ENCODE measurements at regions not wholly inside any gene's neighbourhood (a gene's known extent, or its start where the extent isn't known, plus 50 kb on each side); places are given as distances from the start of the nearest gene placed in this dataset.

GRCh38 chr3:8246070-8246469 lies 255.6 kb upstream of the LMCD1 start:
- H3K36me3 ChIP-seq (ENCODE audit: insufficient read depth, low read length): no peaks in the 10 kb centered on the region
- 48% methylated on average over 2 of the region's 2 CpGs for WGBS
- H3K27me3 ChIP-seq (ENCODE audit: insufficient read depth, low read length): no peaks in the 10 kb centered on the region
- no peak overlapping the region for H3K4me3 ChIP-seq (ENCODE audit: low read length)
- no peak overlapping the region for H3K9ac ChIP-seq (ENCODE audit: low read depth, low read length)
- H3K4me1 ChIP-seq (ENCODE audit: insufficient read depth, low read length): no peaks in the 10 kb centered on the region; the same call in 1 of the 2 replicates
- H3K9me3 ChIP-seq (ENCODE audit: insufficient read depth, low read depth, low read length): no peaks in the 10 kb centered on the region
- no peak overlapping the region for H3K27ac ChIP-seq (ENCODE audit: low read depth, low read length)

- Histone ChIP-seq H3K4me3 (ENCODE audit: low read length) (no peak overlapping the region), H3K36me3 (ENCODE audit: insufficient read depth, low read length) (no peaks in the 10 kb centered on the region), H3K4me1 (ENCODE audit: insufficient read depth, low read length) (no peaks in the 10 kb centered on the region; the same call in 1 of the 2 replicates), H3K27ac (ENCODE audit: low read depth, low read length) (no peak overlapping the region), H3K27me3 (ENCODE audit: insufficient read depth, low read length) (no peaks in the 10 kb centered on the region), H3K9me3 (ENCODE audit: insufficient read depth, low read depth, low read length) (no peaks in the 10 kb centered on the region), H3K9ac (ENCODE audit: low read depth, low read length) (no peak overlapping the region)
- 97% methylated on average over 1 of the region's 1 CpG for WGBS
These were observed 248.4 kb upstream of the LMCD1 start for GRCh38 chr3:8253201-8253600.

GRCh38 chr3:8254489-8254888 lies 247.1 kb upstream of the LMCD1 start:
- H3K9ac ChIP-seq (ENCODE audit: low read depth, low read length): no peak overlapping the region
- no peaks in the 10 kb centered on the region for H3K27me3 ChIP-seq (ENCODE audit: insufficient read depth, low read length)
- no peak overlapping the region for H3K27ac ChIP-seq (ENCODE audit: low read depth, low read length)
- no peaks in the 10 kb centered on the region for H3K9me3 ChIP-seq (ENCODE audit: insufficient read depth, low read depth, low read length)
- H3K4me1 ChIP-seq (ENCODE audit: insufficient read depth, low read length): no peaks in the 10 kb centered on the region
- H3K36me3 ChIP-seq (ENCODE audit: insufficient read depth, low read length): no peaks in the 10 kb centered on the region
- H3K4me3 ChIP-seq (ENCODE audit: low read length): no peak overlapping the region
- WGBS: 94% methylated on average over 2 of the region's 2 CpGs

GRCh38 chr3:8255725-8256124 lies 245.9 kb upstream of the LMCD1 start:
- Histone ChIP-seq H3K27ac (ENCODE audit: low read depth, low read length) (no peak overlapping the region), H3K36me3 (ENCODE audit: insufficient read depth, low read length) (no peaks in the 10 kb centered on the region), H3K27me3 (ENCODE audit: insufficient read depth, low read length) (no peaks in the 10 kb centered on the region), H3K4me3 (ENCODE audit: low read length) (no peak overlapping the region), H3K4me1 (ENCODE audit: insufficient read depth, low read length) (no peaks in the 10 kb centered on the region), H3K9ac (ENCODE audit: low read depth, low read length) (no peak overlapping the region), H3K9me3 (ENCODE audit: insufficient read depth, low read depth, low read length) (peaks cover 4% of the 10 kb centered on the region; the same call in 1 of the 2 replicates)
- 97% methylated on average over 1 of the region's 2 CpGs for WGBS

- Histone ChIP-seq H3K4me3 (ENCODE audit: low read length) (no peak overlapping the region), H3K9me3 (ENCODE audit: insufficient read depth, low read depth, low read length) (peaks cover 12% of the 10 kb centered on the region), H3K9ac (ENCODE audit: low read depth, low read length) (no peak overlapping the region), H3K4me1 (ENCODE audit: insufficient read depth, low read length) (no peaks in the 10 kb centered on the region), H3K36me3 (ENCODE audit: insufficient read depth, low read length) (no peaks in the 10 kb centered on the region), H3K27me3 (ENCODE audit: insufficient read depth, low read length) (no peaks in the 10 kb centered on the region), H3K27ac (ENCODE audit: low read depth, low read length) (no peak overlapping the region)
- 94% methylated on average over 3 of the region's 3 CpGs for WGBS
These were observed 245.1 kb upstream of the LMCD1 start for GRCh38 chr3:8256441-8257071.

GRCh38 chr3:8261018-8261417 lies 240.6 kb upstream of the LMCD1 start:
- Histone ChIP-seq H3K4me3 (ENCODE audit: low read length) (no peak overlapping the region), H3K27me3 (ENCODE audit: insufficient read depth, low read length) (no peaks in the 10 kb centered on the region), H3K9ac (ENCODE audit: low read depth, low read length) (no peak overlapping the region), H3K9me3 (ENCODE audit: insufficient read depth, low read depth, low read length) (peaks cover 12% of the 10 kb centered on the region), H3K36me3 (ENCODE audit: insufficient read depth, low read length) (no peaks in the 10 kb centered on the region), H3K4me1 (ENCODE audit: insufficient read depth, low read length) (peaks cover 9% of the 10 kb centered on the region), H3K27ac (ENCODE audit: low read depth, low read length) (no peak overlapping the region)
- WGBS: 100% methylated on average over 1 of the region's 2 CpGs

- H3K27me3 ChIP-seq (ENCODE audit: insufficient read depth, low read length): no peaks in the 10 kb centered on the region
- H3K9me3 ChIP-seq (ENCODE audit: insufficient read depth, low read depth, low read length): no peaks in the 10 kb centered on the region
- WGBS: 54% methylated on average over 1 of the region's 1 CpG
- H3K36me3 ChIP-seq (ENCODE audit: insufficient read depth, low read length): no peaks in the 10 kb centered on the region
- no peak overlapping the region for H3K27ac ChIP-seq (ENCODE audit: low read depth, low read length)
- H3K9ac ChIP-seq (ENCODE audit: low read depth, low read length): no peak overlapping the region
- peaks cover 22% of the 10 kb centered on the region for H3K4me1 ChIP-seq (ENCODE audit: insufficient read depth, low read length)
- H3K4me3 ChIP-seq (ENCODE audit: low read length): no peak overlapping the region
These were observed 234.9 kb upstream of the LMCD1 start for GRCh38 chr3:8266730-8267131.

GRCh38 chr3:8273479-8273878 lies 228.1 kb upstream of the LMCD1 start:
- Histone ChIP-seq H3K9me3 (ENCODE audit: insufficient read depth, low read depth, low read length) (no peaks in the 10 kb centered on the region), H3K27me3 (ENCODE audit: insufficient read depth, low read length) (no peaks in the 10 kb centered on the region), H3K36me3 (ENCODE audit: insufficient read depth, low read length) (no peaks in the 10 kb centered on the region), H3K27ac (ENCODE audit: low read depth, low read length) (no peak overlapping the region), H3K9ac (ENCODE audit: low read depth, low read length) (no peak overlapping the region), H3K4me1 (ENCODE audit: insufficient read depth, low read length) (0 out of 2 replicates have a peak, but pooled peaks cover 3% of the 10 kb centered on the region), H3K4me3 (ENCODE audit: low read length) (no peak overlapping the region)
- WGBS: 96% methylated on average over 5 of the region's 5 CpGs

GRCh38 chr3:8276056-8276455 lies 225.6 kb upstream of the LMCD1 start:
- H3K4me3 ChIP-seq (ENCODE audit: low read length): no peak overlapping the region
- H3K27ac ChIP-seq (ENCODE audit: low read depth, low read length): no peak overlapping the region
- no peaks in the 10 kb centered on the region for H3K36me3 ChIP-seq (ENCODE audit: insufficient read depth, low read length)
- peaks cover 13% of the 10 kb centered on the region for H3K4me1 ChIP-seq (ENCODE audit: insufficient read depth, low read length)
- H3K9me3 ChIP-seq (ENCODE audit: insufficient read depth, low read depth, low read length): no peaks in the 10 kb centered on the region
- WGBS: 94% methylated on average over 3 of the region's 3 CpGs
- H3K9ac ChIP-seq (ENCODE audit: low read depth, low read length): no peak overlapping the region
- H3K27me3 ChIP-seq (ENCODE audit: insufficient read depth, low read length): no peaks in the 10 kb centered on the region

- WGBS: 100% methylated on average over 1 of the region's 2 CpGs
- H3K27me3 ChIP-seq (ENCODE audit: insufficient read depth, low read length): no peaks in the 10 kb centered on the region
- H3K9ac ChIP-seq (ENCODE audit: low read depth, low read length): no peak overlapping the region
- H3K36me3 ChIP-seq (ENCODE audit: insufficient read depth, low read length): no peaks in the 10 kb centered on the region
- peaks cover 13% of the 10 kb centered on the region for H3K4me1 ChIP-seq (ENCODE audit: insufficient read depth, low read length)
- H3K9me3 ChIP-seq (ENCODE audit: insufficient read depth, low read depth, low read length): no peaks in the 10 kb centered on the region
- H3K4me3 ChIP-seq (ENCODE audit: low read length): no peak overlapping the region
- no peak overlapping the region for H3K27ac ChIP-seq (ENCODE audit: low read depth, low read length)
These were observed 225.1 kb upstream of the LMCD1 start for GRCh38 chr3:8276506-8276905.

GRCh38 chr3:8278448-8278847 lies 223.2 kb upstream of the LMCD1 start:
- Histone ChIP-seq H3K36me3 (ENCODE audit: insufficient read depth, low read length) (no peaks in the 10 kb centered on the region), H3K4me3 (ENCODE audit: low read length) (no peak overlapping the region), H3K9me3 (ENCODE audit: insufficient read depth, low read depth, low read length) (no peaks in the 10 kb centered on the region), H3K4me1 (ENCODE audit: insufficient read depth, low read length) (peaks cover 13% of the 10 kb centered on the region), H3K27ac (ENCODE audit: low read depth, low read length) (no peak overlapping the region), H3K27me3 (ENCODE audit: insufficient read depth, low read length) (no peaks in the 10 kb centered on the region), H3K9ac (ENCODE audit: low read depth, low read length) (no peak overlapping the region)
- WGBS: 91% methylated on average over 7 of the region's 7 CpGs

- Histone ChIP-seq H3K9ac (ENCODE audit: low read depth, low read length) (no peak overlapping the region), H3K27ac (ENCODE audit: low read depth, low read length) (no peak overlapping the region), H3K9me3 (ENCODE audit: insufficient read depth, low read depth, low read length) (no peaks in the 10 kb centered on the region), H3K4me1 (ENCODE audit: insufficient read depth, low read length) (peaks cover 13% of the 10 kb centered on the region), H3K27me3 (ENCODE audit: insufficient read depth, low read length) (no peaks in the 10 kb centered on the region), H3K4me3 (ENCODE audit: low read length) (no peak overlapping the region), H3K36me3 (ENCODE audit: insufficient read depth, low read length) (no peaks in the 10 kb centered on the region)
- 81% methylated on average over 7 of the region's 7 CpGs for WGBS
These were observed 222.1 kb upstream of the LMCD1 start for GRCh38 chr3:8279476-8279875.

Measured in HUES64 (cell line).